GM23338 (cell line): ENCODE measurements at regions not wholly inside any gene's neighbourhood (a gene's known extent, or its start where the extent isn't known, plus 50 kb on each side); places are given as distances from the start of the nearest gene placed in this dataset.

Source experiments
- CREB1 ChIP-seq: fragments of 250-450 bp; sonication (Bioruptor Pico); IDR thresholded peaks from 2 replicates; pipeline ENCODE4 v1.5.0; 2020; ENCODE audit warnings: low read depth, mild to moderate bottlenecking, moderate library complexity
- CTCF ChIP-seq, 2 experiments: fragments of 200-600 bp in 1 of 2; sonication (generic) in 1 of 2; conservative IDR thresholded peaks; 2 replicates each; pipeline versions ENCODE4 v1.5.1 to v1.6.1; 2016 to 2017; ENCODE audit warnings: antibody characterized with exemption in 2 of 2, low read depth in 2 of 2, mild to moderate bottlenecking in 2 of 2, moderate library complexity in 1 of 2
- EZH2 ChIP-seq: fragments of 200-600 bp; sonication (generic); IDR thresholded peaks from one replicate; pipeline ENCODE4 v1.8.0; 2017; ENCODE audit warnings: antibody characterized with exemption, mild to moderate bottlenecking, low read depth; ENCODE audit not compliant: unreplicated experiment
- EZH2phosphoT487 ChIP-seq: fragments of 200-600 bp; sonication (generic); IDR thresholded peaks from one replicate; pipeline ENCODE4 v1.8.1; 2018; ENCODE audit warnings: antibody characterized with exemption; ENCODE audit not compliant: unreplicated experiment
- JUNB ChIP-seq: IDR thresholded peaks from one replicate; pipeline ENCODE4 v1.6.1; 2016; ENCODE audit warnings: antibody characterized with exemption; ENCODE audit not compliant: unreplicated experiment
- POLR2AphosphoS5 ChIP-seq: IDR thresholded peaks from 2 replicates; pipeline ENCODE4 v1.6.1; 2016; ENCODE audit warnings: antibody characterized with exemption, low read depth
- REST ChIP-seq: IDR thresholded peaks from one replicate; pipeline ENCODE4 v1.6.1; 2018; ENCODE audit warnings: antibody characterized with exemption; ENCODE audit not compliant: unreplicated experiment

GRCh38 chr11:130719220-130719915 is 196.9 kb downstream of the SNX19 start:
- TF ChIP-seq CTCF (conservative IDR thresholded peaks at IDR 0.05; ENCODE audit: low read depth in 2 of 2) (no peak), REST (no peak), JUNB (no peak), EZH2 (no peak), POLR2AphosphoS5 (no peak), EZH2phosphoT487 (no peak), CREB1 (CRISPR knock-in tag) (no peak)
